ENCODE measurements at regions not wholly inside any gene's neighbourhood (a gene's known extent, or its start where the extent isn't known, plus 50 kb on each side); places are given as distances from the start of the nearest gene placed in this dataset.

DNA sequence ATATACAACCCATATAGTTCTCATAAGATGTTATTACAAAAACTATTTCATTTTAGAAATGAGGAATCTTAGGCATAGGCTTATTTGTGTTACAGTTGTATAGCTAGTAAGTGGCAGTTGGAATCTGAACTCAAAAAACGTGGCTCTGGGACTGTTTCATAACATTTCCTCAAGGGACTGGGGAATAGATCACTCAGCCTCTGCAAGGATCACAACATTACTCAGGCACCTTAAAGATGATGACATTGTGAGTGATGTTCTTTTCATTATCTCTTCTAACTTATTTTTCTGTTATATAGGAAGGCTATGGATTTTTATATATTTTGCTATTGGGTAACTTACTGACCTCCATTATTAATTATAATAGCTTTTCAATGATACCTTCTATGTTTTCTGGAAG is 774.2 kb upstream of the LCORL start:
- TF ChIP-seq POLR2AphosphoS5 (IDR thresholded peaks at IDR 0.05) = no peak
- TF ChIP-seq, protein P1, sequence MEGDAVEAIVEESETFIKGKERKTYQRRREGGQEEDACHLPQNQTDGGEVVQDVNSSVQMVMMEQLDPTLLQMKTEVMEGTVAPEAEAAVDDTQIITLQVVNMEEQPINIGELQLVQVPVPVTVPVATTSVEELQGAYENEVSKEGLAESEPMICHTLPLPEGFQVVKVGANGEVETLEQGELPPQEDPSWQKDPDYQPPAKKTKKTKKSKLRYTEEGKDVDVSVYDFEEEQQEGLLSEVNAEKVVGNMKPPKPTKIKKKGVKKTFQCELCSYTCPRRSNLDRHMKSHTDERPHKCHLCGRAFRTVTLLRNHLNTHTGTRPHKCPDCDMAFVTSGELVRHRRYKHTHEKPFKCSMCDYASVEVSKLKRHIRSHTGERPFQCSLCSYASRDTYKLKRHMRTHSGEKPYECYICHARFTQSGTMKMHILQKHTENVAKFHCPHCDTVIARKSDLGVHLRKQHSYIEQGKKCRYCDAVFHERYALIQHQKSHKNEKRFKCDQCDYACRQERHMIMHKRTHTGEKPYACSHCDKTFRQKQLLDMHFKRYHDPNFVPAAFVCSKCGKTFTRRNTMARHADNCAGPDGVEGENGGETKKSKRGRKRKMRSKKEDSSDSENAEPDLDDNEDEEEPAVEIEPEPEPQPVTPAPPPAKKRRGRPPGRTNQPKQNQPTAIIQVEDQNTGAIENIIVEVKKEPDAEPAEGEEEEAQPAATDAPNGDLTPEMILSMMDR (IDR thresholded peaks at IDR 0.05) = no peak
- TF ChIP-seq POLR2A (IDR thresholded peaks at IDR 0.05) = no peak
- no peak for TF ChIP-seq EP300 (IDR thresholded peaks at IDR 0.05)
